ENCODE measurements at regions not wholly inside any gene's neighbourhood (a gene's known extent, or its start where the extent isn't known, plus 50 kb on each side); places are given as distances from the start of the nearest gene placed in this dataset.

- TF ChIP-seq POLR2A (IDR thresholded peaks at IDR 0.05): no peak
- no peak for TF ChIP-seq POLR2AphosphoS5 (IDR thresholded peaks at IDR 0.05)
- TF ChIP-seq, protein P1, sequence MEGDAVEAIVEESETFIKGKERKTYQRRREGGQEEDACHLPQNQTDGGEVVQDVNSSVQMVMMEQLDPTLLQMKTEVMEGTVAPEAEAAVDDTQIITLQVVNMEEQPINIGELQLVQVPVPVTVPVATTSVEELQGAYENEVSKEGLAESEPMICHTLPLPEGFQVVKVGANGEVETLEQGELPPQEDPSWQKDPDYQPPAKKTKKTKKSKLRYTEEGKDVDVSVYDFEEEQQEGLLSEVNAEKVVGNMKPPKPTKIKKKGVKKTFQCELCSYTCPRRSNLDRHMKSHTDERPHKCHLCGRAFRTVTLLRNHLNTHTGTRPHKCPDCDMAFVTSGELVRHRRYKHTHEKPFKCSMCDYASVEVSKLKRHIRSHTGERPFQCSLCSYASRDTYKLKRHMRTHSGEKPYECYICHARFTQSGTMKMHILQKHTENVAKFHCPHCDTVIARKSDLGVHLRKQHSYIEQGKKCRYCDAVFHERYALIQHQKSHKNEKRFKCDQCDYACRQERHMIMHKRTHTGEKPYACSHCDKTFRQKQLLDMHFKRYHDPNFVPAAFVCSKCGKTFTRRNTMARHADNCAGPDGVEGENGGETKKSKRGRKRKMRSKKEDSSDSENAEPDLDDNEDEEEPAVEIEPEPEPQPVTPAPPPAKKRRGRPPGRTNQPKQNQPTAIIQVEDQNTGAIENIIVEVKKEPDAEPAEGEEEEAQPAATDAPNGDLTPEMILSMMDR (IDR thresholded peaks at IDR 0.05): no peak
- WGBS: 87% methylated on average over 4 of the region's 4 CpGs
- Histone ChIP-seq H3K4me1 (replicated peaks) (no peaks in the 10 kb centered on the region), H3K4me3 (no peak overlapping the region), H3K27me3 (replicated peaks; ENCODE audit: insufficient read depth) (no peaks in the 10 kb centered on the region), H3K27ac (no peak overlapping the region), H3K9me3 (no peaks in the 10 kb centered on the region), H3K36me3 (no peaks in the 10 kb centered on the region)
- DNase-seq (ENCODE audit: low spot score): no peak
- intact Hi-C loops (cut with DNase I): no loop called here
These were observed 97.3 kb upstream of the RTL1 start for GRCh38 chr14:101000711-101001250.

GRCh38 chr14:101001311-101002069, 98.0 kb upstream of the RTL1 start:
- no peak overlapping the region for H3K27ac ChIP-seq
- no peak overlapping the region for H3K4me3 ChIP-seq
- no peaks in the 10 kb centered on the region for H3K4me1 ChIP-seq (replicated peaks)
- no peaks in the 10 kb centered on the region for H3K9me3 ChIP-seq
- TF ChIP-seq POLR2A (IDR thresholded peaks at IDR 0.05) (no peak), POLR2AphosphoS5 (IDR thresholded peaks at IDR 0.05) (no peak)
- TF ChIP-seq, protein P1 (IDR thresholded peaks at IDR 0.05): no peak
- H3K27me3 ChIP-seq (replicated peaks; ENCODE audit: insufficient read depth): no peaks in the 10 kb centered on the region
- WGBS: 78% methylated on average over 12 of the region's 12 CpGs
- no peaks in the 10 kb centered on the region for H3K36me3 ChIP-seq
- intact Hi-C loops (cut with DNase I): no loop called here
- no peak for DNase-seq (ENCODE audit: low spot score)

DNA sequence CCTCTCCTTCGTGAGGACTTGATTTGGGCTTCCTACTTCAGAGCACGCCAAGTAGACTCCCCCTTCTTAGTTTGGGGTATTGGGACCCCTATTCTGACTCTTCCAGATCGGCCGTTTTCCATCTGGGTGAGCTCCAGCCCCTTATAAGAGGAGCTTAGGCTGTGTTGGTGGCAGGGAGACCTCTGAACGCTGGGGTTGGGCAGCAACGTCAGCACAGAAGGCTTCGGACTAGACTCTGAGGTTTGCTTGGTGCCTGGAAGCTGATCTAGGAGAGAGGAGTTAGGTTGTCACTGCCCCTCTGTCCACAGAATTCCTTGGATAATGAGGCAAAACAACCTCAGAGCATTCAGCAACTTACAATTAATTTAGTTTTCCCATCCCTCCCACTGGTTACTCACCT, 99.2 kb upstream of the RTL1 start:
- Histone ChIP-seq H3K27ac (no peak overlapping the region), H3K4me1 (replicated peaks) (no peaks in the 10 kb centered on the region), H3K4me3 (no peak overlapping the region), H3K9me3 (no peaks in the 10 kb centered on the region), H3K36me3 (no peaks in the 10 kb centered on the region), H3K27me3 (replicated peaks; ENCODE audit: insufficient read depth) (no peaks in the 10 kb centered on the region)
- DNase-seq (ENCODE audit: low spot score): no peak
- TF ChIP-seq, protein P1 (IDR thresholded peaks at IDR 0.05): no peak
- TF ChIP-seq POLR2A (IDR thresholded peaks at IDR 0.05): no peak
- WGBS: 86% methylated on average over 7 of the region's 7 CpGs
- intact Hi-C loops (cut with DNase I): no loop called here

DNA sequence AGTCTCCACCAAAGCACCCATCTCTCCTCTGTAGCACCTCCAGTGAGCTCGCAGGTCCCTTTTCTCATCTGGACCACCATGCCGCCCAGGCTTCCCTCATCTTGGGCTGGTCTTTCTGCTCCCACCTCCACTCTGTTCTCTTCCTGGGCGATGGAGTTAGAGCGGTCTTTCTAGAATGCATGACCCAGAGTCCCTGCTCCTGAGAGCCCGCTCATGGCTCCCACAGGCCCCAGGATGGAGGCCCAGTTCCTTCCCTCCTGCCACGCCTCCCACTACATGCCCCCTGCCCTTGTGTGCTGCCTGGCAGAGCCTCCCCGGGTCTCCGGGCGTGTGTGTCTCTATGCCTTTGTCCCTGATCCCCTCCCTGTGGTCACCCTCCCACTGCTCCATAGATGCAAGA, 100.7 kb upstream of the RTL1 start:
- H3K27ac ChIP-seq: no peak overlapping the region
- intact Hi-C loops (cut with DNase I): no loop called here
- no peak for DNase-seq (ENCODE audit: low spot score)
- H3K4me3 ChIP-seq: no peak overlapping the region
- H3K4me1 ChIP-seq (replicated peaks): no peaks in the 10 kb centered on the region
- no peaks in the 10 kb centered on the region for H3K36me3 ChIP-seq
- no peaks in the 10 kb centered on the region for H3K9me3 ChIP-seq
- H3K27me3 ChIP-seq (replicated peaks; ENCODE audit: insufficient read depth): no peaks in the 10 kb centered on the region
- WGBS: 89% methylated on average over 9 of the region's 9 CpGs
- TF ChIP-seq POLR2AphosphoS5 (IDR thresholded peaks at IDR 0.05) (no peak), POLR2A (IDR thresholded peaks at IDR 0.05) (no peak)
- TF ChIP-seq, protein P1 (IDR thresholded peaks at IDR 0.05): no peak

- no peaks in the 10 kb centered on the region for H3K27me3 ChIP-seq (replicated peaks; ENCODE audit: insufficient read depth)
- H3K4me3 ChIP-seq: no peak overlapping the region
- H3K9me3 ChIP-seq: no peaks in the 10 kb centered on the region
- H3K4me1 ChIP-seq (replicated peaks): no peaks in the 10 kb centered on the region
- DNase-seq (ENCODE audit: low spot score): no peak
- TF ChIP-seq POLR2AphosphoS5 (IDR thresholded peaks at IDR 0.05): no peak
- TF ChIP-seq, protein P1 (IDR thresholded peaks at IDR 0.05): no peak
- TF ChIP-seq POLR2A (IDR thresholded peaks at IDR 0.05): no peak
- WGBS: 38% methylated on average over 10 of the region's 10 CpGs
- no peaks in the 10 kb centered on the region for H3K36me3 ChIP-seq
- intact Hi-C loops (cut with DNase I): no loop called here
- H3K27ac ChIP-seq: no peak overlapping the region
These were observed 101.4 kb upstream of the RTL1 start for GRCh38 chr14:101004954-101005353.

Data from prostate gland (tissue), 2 donors.